ENCODE measurements at regions not wholly inside any gene's neighbourhood (a gene's known extent, or its start where the extent isn't known, plus 50 kb on each side); places are given as distances from the start of the nearest gene placed in this dataset.

DNA sequence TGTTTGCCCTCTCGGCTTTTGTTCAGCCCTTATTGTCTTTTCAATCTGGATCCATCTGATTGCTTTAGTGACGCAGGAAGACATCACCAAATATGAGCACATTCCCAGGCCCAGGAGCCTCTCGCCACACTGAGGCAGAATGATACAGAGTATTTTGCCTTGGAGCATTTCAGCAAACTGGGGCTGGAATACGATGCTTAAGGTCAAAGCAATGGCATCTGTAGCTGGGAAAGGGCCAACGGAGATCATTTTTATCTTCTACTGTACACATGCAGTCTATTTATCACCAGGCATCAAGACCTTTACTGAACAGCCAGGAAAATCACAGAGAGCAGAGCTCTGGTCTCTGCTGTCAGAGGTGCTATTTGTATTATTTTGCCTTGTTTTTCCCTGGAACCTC, 655.3 kb downstream of the RNF144B start:
- DNase-seq: no peak

DNA sequence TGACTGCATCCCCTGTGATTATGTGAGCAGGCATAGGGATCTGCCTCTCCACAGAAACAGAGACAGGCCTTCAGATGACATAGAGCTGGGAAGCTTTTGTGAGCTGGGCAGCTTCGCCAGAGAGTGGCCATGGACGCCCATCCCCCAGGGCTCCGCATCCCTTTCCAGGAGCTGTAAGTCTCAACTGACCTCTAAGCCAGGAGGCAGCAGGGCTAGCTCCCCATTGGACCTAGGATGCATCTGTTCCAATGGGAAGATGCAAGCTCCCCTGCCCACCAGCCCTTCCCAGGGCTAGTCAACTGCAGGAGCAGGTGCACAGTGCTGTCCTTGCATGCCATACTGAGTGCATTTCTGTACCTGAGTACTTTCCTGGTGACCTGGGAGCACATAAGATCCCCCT, 663.6 kb downstream of the RNF144B start:
- no peak for DNase-seq

DNA sequence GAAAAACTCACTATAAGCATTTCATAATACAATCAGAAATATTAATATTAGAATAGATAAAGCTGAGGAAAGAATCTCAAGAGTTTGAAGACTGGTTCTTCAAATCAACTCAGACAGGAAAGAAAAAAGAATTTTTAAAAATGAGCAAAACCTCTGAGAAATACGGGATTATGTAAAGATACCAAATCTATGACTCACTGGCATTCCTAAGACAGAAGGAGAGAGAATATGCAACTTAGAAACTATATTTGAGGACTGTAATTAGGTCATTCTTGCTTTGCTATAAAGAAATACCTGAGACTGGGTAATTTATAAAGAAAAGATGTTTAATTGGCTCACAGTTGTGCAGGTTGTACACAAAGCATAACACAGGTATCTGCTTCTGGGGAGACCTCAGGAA, 665.1 kb downstream of the RNF144B start:
- no peak for DNase-seq

DNA sequence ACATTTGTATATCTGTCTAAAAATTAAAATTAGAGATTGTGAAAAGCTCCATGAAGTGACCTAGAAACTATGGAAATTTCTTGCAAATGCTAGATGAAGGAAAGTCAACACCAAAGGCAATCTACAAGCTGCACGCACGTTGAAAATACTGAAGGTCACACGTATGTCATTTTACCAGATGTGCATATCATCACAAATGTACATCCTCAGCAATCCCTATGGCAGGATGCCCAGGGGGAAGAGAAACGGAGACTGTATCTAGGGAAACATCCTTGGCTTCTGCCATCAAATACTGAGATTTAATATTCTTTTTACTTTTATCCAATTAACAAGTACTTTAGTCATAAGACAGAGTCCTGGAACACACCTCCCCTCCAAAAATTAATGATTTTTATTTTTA, 672.0 kb downstream of the RNF144B start:
- no peak for DNase-seq

DNA sequence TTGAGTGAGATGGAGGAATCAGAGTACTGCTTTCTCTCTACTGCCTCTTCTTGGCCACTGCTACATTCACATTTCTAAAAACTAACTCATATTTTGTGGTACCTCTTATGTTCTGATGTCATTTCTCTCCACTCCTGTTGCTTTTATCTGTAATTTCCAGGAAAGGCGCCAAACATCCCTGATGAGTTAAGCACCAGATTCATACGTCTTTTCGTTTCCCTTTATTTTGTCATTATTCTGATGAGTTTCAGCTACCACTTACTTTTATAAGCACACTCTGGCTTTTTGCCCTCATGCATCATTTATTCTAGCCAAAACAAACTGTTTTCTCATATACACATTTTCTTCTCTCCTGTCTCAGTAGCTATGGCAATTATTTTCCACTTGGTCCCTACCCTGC, 680.0 kb downstream of the RNF144B start:
- no peak for DNase-seq

DNA sequence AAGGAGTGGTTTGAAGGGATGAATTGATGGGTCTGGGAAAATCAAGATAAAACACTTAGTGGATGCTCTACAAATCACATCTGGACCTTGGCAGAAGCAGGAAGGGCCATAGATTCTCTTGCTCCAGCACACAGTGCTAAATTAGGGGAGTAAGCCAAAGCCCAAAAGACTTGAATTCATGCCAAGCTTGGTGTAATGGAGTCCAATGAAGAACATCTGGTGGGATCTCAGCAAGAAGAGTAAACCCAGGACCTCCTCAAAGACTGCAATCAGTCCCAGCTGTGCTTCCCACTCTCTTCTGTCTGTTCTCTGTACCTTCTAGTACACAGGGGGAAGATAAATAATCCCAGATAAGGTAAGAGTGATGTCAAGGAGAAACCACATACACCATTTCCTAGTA, 683.4 kb downstream of the RNF144B start:
- no peak for DNase-seq

DNA sequence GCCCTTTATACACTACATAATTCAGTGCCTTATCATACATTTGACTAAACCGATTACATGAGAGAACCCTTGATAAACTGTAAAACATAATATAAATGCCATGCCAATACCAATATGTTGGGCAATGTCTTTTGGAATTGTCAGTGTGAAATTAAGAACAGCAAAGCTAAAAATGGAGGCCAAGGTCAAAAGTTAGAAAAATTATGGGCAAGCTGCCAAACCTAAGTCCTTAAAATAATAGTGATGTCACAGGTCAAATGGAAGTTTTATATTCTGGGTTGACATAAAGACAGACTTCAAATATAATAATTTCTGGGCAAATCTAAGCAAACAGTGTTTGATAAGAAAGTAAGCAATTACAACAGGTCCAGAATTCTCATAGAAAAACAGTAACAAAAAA, 696.7 kb downstream of the RNF144B start:
- no peak for DNase-seq

DNA sequence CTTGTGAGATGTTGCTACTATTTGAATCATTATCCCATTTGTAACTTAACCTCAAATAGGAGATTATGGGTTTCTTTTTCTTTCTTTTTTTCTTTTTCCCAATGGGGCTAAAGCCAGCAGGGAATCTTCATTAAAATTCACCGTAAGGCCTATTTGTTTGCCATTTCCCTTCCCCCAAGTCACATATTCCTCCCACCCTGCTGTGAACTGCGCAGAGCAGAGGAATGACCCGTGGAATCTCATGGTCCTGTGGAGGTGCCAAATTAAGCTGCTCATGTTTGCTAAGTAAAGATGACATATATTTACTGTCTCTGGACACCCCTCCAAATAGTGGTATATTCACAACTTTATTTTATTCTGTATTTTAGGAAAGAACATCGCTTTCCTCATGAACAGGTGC, 699.3 kb downstream of the RNF144B start:
- no peak for DNase-seq

DNA sequence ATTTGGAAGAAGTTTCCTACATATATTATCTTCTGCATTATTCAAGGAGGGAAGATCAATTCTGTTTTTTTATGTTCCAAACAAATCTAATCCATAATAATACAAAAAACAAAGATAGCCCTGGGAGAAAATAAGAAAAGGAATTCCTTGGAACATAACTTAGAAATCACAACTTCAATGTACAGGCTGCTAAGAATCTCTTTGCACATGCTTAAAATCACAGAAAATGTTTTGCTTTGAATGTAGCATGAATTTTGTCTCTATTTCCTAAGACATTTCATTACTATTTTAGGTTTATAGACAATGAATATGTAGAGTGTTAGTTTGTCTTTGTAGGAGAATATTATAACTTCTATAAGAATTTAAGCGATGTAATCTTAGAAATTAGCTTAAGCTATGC, 700.1 kb downstream of the RNF144B start:
- DNase-seq: no peak

DNA sequence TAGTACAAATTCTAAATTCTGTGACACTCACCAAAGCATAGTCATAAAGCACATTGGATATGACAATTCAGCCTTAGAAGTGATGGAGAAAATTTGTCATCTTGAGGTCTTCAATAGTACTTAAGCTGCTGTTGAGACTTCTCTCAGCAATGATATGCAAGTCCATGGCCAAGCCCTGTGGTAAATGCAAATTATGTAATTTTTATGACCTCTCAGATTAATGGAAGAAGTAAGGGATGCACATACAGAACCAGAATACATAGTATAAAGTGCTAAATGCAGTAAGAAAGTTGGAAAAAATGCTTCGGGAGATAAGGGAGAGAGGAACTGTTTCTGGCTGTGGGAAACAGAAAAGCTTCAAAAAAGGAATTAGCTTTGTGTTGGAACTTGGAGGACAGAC, 700.7 kb downstream of the RNF144B start:
- no peak for DNase-seq

DNA sequence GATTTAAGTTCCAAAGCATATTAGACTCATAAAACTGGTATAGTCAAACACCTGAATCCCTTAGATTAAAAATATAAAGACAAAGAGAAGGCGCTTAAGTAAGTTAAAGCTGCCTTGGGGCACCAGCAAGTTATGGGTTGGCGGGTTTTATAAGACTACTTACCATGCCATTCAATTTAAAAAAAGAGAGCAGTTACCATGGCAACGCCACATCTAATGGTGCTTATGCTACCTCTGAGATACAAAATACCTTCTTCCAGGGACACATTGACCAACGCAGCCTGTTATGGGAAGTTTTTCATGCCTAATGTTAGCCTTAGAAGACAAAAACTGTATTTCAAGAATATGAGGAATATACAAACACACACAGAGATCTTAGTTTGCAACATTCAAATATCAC, 713.6 kb downstream of the RNF144B start:
- DNase-seq: no peak

DNA sequence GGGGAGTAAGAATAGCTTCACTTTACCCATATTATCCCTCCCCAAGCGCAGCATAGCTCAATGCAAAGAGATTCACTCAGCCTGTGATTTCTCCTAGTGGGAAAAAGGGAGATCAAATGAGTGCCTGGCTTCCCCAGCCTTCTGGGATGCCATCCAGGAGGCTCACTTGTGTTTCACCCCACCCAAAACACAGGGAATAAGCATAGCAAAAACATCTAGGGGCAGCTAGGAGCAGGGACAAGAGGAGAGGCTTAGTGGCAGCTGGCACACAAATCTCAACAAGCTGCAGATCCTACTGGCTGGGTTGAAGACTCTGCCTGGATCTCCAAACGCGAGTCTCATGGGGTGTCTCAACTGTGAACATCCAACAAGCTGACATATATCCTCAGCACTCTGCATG, 715.8 kb downstream of the RNF144B start:
- no peak for DNase-seq

DNA sequence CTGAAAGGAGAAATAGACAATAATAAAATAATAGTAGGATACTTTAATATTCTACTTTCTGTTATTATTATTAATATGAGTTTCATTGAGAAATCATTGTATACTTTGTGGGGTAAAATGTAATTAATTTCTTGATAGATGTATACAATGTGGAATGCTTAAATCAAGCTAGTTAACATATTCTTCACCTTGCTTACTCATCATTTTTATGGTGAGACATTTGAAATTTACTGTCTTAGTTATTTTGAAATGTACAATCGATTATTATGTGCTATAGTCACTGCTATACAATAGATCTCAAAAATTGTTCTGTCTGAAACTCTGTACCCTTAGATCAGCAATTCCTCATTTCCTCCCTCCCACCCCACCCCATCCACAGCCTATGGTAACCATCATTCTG, 720.3 kb downstream of the RNF144B start:
- no peak for DNase-seq

DNA sequence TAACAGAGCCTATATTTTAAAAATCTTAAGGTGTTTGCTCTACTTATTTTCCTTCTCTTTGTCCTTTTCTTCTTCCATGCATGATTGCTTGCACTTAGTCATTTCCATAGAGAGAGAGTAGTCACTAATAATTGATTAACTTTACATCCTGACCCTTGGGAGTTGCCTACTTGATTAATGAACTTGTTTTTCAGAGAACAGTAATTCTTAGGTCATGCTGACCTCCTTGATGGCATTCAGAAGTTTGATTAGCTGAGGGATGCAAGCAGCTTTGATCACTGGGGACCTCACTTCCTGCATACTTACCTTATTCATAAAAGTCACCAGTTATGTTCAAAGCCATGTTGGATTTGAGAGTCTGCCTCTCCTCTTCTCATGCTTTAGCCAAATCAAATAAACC, 715.6 kb upstream of the ID4 start:
- no peak for DNase-seq

DNA sequence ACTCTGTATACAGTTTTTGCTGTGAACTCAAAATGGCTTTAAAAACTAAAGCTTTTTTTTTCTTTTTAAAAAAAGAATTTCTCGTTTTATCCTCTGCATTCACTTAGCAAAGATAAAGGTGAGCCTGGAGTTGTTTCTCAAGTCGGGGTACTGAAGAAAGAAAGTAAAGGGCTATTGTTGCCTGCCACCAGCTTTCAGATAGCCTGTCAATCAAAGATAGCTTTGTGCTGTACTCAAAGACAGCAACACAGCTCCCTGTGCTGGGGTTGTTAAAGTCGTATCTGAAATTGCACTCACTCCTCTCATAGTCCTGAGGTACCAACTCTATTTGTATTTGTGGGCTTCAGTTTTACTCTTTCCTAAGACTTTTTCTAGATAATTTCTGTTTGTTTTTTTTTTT, 710.1 kb upstream of the ID4 start:
- no peak for DNase-seq

DNA sequence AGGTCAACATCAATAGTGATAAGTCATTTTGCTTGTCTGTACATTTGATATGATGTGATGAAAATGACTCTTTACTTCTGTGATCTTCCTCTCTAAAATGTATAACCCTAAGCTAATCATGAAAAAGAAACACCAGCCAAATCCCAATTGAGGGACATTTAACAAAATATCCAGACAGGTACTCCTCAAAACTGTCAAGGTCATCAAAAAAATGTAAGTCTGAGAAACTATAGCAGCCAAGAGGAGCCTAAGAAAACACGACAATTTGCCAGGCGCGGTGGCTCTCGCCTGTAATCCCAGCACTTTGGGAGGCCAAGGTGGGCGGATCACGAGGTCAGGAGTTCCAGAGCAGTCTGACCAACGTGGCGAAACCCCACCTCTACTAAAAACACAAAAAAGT, 708.5 kb upstream of the ID4 start:
- no peak for DNase-seq

DNA sequence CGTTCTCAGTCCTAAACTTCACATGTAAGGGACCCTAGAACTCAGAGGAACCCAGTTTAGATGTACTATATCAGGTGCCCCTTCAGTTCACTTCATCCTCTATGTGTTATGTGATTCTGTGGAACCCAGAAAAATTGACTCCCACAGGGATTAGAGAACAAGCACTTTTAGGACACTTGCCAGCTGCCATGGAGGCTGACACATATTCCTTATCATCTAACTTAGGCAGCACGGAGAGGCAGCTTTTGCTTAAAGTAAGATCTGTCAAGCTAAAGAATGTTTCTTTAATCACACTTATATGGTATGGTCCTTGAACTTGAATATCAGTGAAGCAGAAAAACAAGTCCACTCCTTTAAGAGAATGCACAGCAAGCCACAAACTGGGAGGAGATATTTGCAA, 701.5 kb upstream of the ID4 start:
- DNase-seq: no peak

DNA sequence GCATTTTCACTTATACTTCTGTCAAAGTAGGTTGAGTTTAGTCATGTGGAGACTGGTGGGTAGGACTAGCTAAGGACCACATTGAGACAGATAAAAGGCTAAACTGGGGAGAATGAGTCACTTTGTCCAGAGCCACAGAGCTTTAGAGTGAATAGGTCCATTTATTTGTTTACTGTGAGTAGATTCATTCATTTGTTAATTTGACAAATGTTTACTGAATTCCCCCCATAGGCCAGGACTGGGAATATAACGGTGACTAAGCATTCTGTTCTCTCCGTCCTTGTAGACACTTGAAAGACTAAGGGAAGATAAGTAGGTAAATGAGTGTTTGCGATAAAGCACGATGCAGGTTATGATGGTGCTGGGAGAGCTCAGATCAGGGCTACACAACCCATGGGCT, 699.7 kb upstream of the ID4 start:
- no peak for DNase-seq

DNA sequence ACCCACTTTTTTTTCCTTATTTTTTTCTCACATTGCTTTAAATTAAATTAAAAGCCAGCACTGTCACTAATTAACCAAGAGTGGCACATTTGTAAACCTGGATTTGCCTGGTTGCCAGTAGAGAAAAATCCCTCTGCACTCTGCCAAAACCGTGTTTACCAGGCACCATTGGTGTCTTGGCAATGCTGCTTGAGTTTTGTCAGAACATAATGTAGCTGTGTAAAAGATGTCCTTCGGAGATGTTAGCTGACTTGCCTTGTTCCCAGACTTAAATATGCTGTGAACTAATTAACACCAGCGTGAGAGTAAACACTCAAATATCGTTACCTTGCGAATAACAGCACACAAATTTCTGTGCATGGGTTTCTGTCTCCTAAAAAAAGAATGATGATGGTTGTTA, 694.9 kb upstream of the ID4 start:
- no peak for DNase-seq

DNA sequence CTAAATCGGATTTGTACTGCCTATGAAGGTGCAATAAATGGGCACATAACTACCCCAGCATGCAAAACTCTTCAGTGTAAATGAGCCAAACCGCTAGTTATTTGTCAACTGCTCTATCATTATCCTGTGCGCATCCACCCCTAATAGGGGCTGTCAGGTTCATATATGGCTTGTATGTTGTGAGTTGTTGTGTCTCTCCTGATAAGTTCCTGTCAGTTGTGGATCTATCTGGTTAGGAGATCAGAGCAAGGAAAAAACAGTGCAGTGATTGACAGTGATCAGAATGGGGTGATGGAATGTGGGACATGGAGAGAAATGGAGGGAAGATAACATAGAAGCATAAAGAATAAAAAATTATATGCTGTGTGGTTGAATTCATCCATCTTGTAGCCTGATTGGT, 686.9 kb upstream of the ID4 start:
- no peak for DNase-seq

DNA sequence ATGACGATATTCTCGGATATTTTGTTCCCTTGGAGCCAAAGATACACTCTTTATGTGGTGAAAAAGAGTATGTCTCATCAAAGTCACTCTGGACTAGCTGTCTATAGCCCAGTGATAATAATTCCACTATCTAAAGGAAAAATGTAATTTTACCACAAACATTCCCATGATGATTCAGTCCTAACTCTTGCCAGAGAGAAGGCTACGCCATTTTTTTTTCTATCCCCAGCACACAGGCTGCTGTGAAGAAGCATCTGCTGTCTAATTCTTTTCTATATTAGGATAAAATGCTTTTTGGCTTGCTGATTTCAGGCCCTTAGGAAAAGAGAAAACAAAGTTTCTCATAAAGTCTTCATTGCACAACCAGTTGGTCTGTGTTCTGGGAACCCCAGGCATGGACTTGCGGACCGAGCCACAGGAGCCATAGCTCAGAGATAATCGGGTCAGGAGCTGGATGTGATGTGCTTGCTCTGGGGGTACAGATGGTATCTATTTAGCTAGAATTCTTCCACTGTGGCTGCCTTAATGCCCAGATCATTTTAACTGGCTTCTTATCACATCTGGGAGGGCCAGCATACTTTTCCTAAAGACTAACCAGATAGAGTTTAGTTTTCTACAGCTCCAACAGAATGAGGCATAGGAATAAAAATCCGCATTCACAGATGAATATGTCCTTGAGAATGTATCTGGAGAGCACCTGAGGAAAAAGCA, 683.7 kb upstream of the ID4 start:
- no peak for DNase-seq

DNA sequence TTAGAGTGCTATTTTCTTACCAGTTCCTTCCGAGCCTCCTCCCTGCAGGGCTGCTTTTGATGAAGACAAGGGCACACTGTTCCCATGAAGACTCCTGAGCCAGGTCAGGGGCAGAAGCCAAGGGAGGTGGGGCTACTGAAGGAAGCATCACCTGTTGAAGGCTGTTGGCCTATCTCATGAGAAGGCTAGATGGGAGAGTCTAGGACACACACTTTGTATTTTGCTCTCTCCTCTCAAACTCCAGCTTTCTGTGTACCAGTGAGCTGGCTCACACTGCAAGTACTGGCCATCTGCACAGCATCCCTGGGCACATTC, 683.2 kb upstream of the ID4 start:
- no peak for DNase-seq

DNA sequence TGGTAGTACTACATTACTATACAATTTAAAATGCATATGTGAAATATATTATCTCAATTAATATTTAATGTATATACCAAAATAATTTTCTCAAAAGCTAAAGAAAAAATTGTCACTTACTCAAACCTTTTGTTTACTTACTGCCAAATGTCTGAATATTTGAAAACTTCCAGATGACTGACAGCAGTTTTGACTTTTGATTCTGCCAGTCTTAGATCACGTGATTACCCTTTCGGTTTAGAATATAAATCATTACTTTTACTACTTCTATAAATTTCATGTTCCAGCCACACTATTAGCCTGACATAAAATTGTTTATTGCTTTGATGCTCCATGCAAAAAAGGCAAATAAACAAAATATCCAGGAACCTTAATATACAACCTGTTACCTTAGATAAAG, 680.7 kb upstream of the ID4 start:
- DNase-seq: no peak

DNA sequence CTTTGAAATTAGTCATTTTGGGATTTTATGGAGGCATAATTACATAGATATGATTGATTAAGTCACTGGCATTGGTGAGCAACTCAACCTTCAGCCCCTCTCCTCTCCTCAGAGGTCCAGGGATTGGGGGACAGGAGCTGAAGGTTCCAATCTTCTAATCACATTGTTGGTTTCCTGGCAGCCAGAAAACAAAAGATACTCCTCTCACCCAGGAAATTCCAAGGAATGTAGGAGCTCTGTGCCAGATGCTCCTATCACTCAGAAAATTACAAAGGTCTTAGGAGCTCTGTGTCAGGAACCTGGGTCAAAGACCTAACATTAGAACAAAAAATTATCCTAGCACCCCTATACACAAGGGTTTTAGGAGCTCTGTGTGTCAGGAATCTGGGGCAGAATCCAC, 679.7 kb upstream of the ID4 start:
- no peak for DNase-seq

DNA sequence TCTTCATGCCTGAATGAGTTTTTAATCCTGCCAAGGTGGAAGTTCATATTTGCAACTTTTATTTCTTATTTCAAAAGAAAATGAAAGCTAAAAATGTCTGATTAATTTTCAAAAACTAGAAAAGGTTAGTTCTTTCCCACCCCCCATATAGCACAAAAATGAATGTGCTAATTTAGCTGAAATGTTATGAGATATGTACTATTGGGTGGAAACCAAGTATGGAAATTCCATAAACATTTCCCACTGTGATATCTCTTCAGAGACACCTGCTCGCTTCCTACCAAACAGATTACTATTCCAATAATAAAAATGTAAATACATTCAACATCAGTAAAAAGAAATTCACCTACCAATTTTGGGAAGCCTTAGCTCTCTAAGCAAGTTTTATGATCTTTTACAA, 678.6 kb upstream of the ID4 start:
- DNase-seq: no peak

DNA sequence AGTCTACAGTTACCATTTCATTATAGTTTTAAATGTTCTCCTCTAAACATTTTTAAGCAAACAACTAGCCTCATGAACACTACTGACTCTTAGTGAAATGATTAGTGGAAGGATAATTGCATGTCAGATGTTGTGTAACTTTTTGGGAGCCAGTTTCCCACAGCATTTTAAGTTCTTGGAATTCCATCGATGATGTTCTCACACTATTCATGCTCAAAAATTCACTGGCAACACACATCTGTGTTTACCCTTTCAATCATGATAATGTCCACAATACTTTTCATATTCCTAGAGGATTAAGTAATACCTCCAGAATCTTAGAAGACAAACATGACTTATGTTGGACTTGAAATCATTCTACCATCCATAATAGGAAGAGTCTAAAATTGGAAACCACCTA, 678.1 kb upstream of the ID4 start:
- no peak for DNase-seq
